ENCODE measurements at regions not wholly inside any gene's neighbourhood (a gene's known extent, or its start where the extent isn't known, plus 50 kb on each side); places are given as distances from the start of the nearest gene placed in this dataset.

GRCh38 chr1:96002201-96002600 is 719.4 kb upstream of the PTBP2 start:
- DNase-seq (ENCODE audit: insufficient read length) = no peak
- TF ChIP-seq TAF1 (IDR thresholded peaks at IDR 0.05; ENCODE audit: borderline replicate concordance, low read depth, low read length) = no peak
- no peak for TF ChIP-seq POLR2A (IDR thresholded peaks at IDR 0.05; ENCODE audit: low read depth, low read length)
- FAIRE-seq = no peak

- no peak for FAIRE-seq
- DNase-seq (ENCODE audit: insufficient read length) = no peak
- no peak for TF ChIP-seq POLR2A (IDR thresholded peaks at IDR 0.05; ENCODE audit: low read depth, low read length)
- no peak for TF ChIP-seq TAF1 (IDR thresholded peaks at IDR 0.05; ENCODE audit: borderline replicate concordance, low read depth, low read length)
- TF ChIP-seq POLR2AphosphoS5 (IDR thresholded peaks at IDR 0.05; ENCODE audit: low read depth, low read length) = no peak
Measured at GRCh38 chr1:96002969-96003964, 718.3 kb upstream of the PTBP2 start.

- TF ChIP-seq POLR2A (IDR thresholded peaks at IDR 0.05; ENCODE audit: low read depth, low read length) (no peak), POLR2AphosphoS5 (IDR thresholded peaks at IDR 0.05; ENCODE audit: low read depth, low read length) (no peak), TAF1 (IDR thresholded peaks at IDR 0.05; ENCODE audit: borderline replicate concordance, low read depth, low read length) (no peak)
- FAIRE-seq = no peak
- no peak for DNase-seq (ENCODE audit: insufficient read length)
Measured at GRCh38 chr1:96009831-96010434, 711.7 kb upstream of the PTBP2 start.

GRCh38 chr1:96011606-96012005 is 710.0 kb upstream of the PTBP2 start:
- TF ChIP-seq POLR2AphosphoS5 (IDR thresholded peaks at IDR 0.05; ENCODE audit: low read depth, low read length) (no peak), TAF1 (IDR thresholded peaks at IDR 0.05; ENCODE audit: borderline replicate concordance, low read depth, low read length) (no peak), POLR2A (IDR thresholded peaks at IDR 0.05; ENCODE audit: low read depth, low read length) (no peak)
- FAIRE-seq (no peak), DNase-seq (ENCODE audit: insufficient read length) (no peak)

- TF ChIP-seq TAF1 (IDR thresholded peaks at IDR 0.05; ENCODE audit: borderline replicate concordance, low read depth, low read length) (no peak), POLR2AphosphoS5 (IDR thresholded peaks at IDR 0.05; ENCODE audit: low read depth, low read length) (no peak), POLR2A (IDR thresholded peaks at IDR 0.05; ENCODE audit: low read depth, low read length) (no peak)
- FAIRE-seq (no peak), DNase-seq (ENCODE audit: insufficient read length) (no peak)
Measured at GRCh38 chr1:96016219-96016618, 705.4 kb upstream of the PTBP2 start.

GRCh38 chr1:96020378-96020777 is 701.2 kb upstream of the PTBP2 start:
- DNase-seq (ENCODE audit: insufficient read length) = no peak
- FAIRE-seq = no peak
- no peak for TF ChIP-seq TAF1 (IDR thresholded peaks at IDR 0.05; ENCODE audit: borderline replicate concordance, low read depth, low read length)
- no peak for TF ChIP-seq POLR2AphosphoS5 (IDR thresholded peaks at IDR 0.05; ENCODE audit: low read depth, low read length)
- no peak for TF ChIP-seq POLR2A (IDR thresholded peaks at IDR 0.05; ENCODE audit: low read depth, low read length)

GRCh38 chr1:96025062-96025461 is 696.5 kb upstream of the PTBP2 start:
- TF ChIP-seq POLR2AphosphoS5 (IDR thresholded peaks at IDR 0.05; ENCODE audit: low read depth, low read length) (no peak), POLR2A (IDR thresholded peaks at IDR 0.05; ENCODE audit: low read depth, low read length) (no peak), TAF1 (IDR thresholded peaks at IDR 0.05; ENCODE audit: borderline replicate concordance, low read depth, low read length) (no peak)
- no peak for DNase-seq (ENCODE audit: insufficient read length)
- no peak for FAIRE-seq

GRCh38 chr1:96028071-96028470 is 693.5 kb upstream of the PTBP2 start:
- FAIRE-seq (no peak), DNase-seq (ENCODE audit: insufficient read length) (no peak)
- TF ChIP-seq TAF1 (IDR thresholded peaks at IDR 0.05; ENCODE audit: borderline replicate concordance, low read depth, low read length) (no peak), POLR2A (IDR thresholded peaks at IDR 0.05; ENCODE audit: low read depth, low read length) (no peak), POLR2AphosphoS5 (IDR thresholded peaks at IDR 0.05; ENCODE audit: low read depth, low read length) (no peak)

- FAIRE-seq = no peak
- DNase-seq (ENCODE audit: insufficient read length) = no peak
- TF ChIP-seq POLR2AphosphoS5 (IDR thresholded peaks at IDR 0.05; ENCODE audit: low read depth, low read length) (no peak), TAF1 (IDR thresholded peaks at IDR 0.05; ENCODE audit: borderline replicate concordance, low read depth, low read length) (no peak), POLR2A (IDR thresholded peaks at IDR 0.05; ENCODE audit: low read depth, low read length) (no peak)
Measured at GRCh38 chr1:96030312-96030711, 691.3 kb upstream of the PTBP2 start.

GRCh38 chr1:96034006-96034405 is 687.6 kb upstream of the PTBP2 start:
- no peak for TF ChIP-seq POLR2A (IDR thresholded peaks at IDR 0.05; ENCODE audit: low read depth, low read length)
- TF ChIP-seq POLR2AphosphoS5 (IDR thresholded peaks at IDR 0.05; ENCODE audit: low read depth, low read length) = no peak
- TF ChIP-seq TAF1 (IDR thresholded peaks at IDR 0.05; ENCODE audit: borderline replicate concordance, low read depth, low read length) = no peak
- DNase-seq (ENCODE audit: insufficient read length) (no peak), FAIRE-seq (no peak)

- FAIRE-seq = no peak
- no peak for TF ChIP-seq TAF1 (IDR thresholded peaks at IDR 0.05; ENCODE audit: borderline replicate concordance, low read depth, low read length)
- TF ChIP-seq POLR2A (IDR thresholded peaks at IDR 0.05; ENCODE audit: low read depth, low read length) = no peak
- TF ChIP-seq POLR2AphosphoS5 (IDR thresholded peaks at IDR 0.05; ENCODE audit: low read depth, low read length) = no peak
- DNase-seq (ENCODE audit: insufficient read length) = no peak
Measured at GRCh38 chr1:96036763-96037162, 684.8 kb upstream of the PTBP2 start.

GRCh38 chr1:96038636-96039035 is 682.9 kb upstream of the PTBP2 start:
- FAIRE-seq = no peak
- TF ChIP-seq TAF1 (IDR thresholded peaks at IDR 0.05; ENCODE audit: borderline replicate concordance, low read depth, low read length) (no peak), POLR2A (IDR thresholded peaks at IDR 0.05; ENCODE audit: low read depth, low read length) (no peak), POLR2AphosphoS5 (IDR thresholded peaks at IDR 0.05; ENCODE audit: low read depth, low read length) (no peak)
- no peak for DNase-seq (ENCODE audit: insufficient read length)

All from GM12892 (cell line).